ENCODE measurements at regions not wholly inside any gene's neighbourhood (a gene's known extent, or its start where the extent isn't known, plus 50 kb on each side); places are given as distances from the start of the nearest gene placed in this dataset.

DNA sequence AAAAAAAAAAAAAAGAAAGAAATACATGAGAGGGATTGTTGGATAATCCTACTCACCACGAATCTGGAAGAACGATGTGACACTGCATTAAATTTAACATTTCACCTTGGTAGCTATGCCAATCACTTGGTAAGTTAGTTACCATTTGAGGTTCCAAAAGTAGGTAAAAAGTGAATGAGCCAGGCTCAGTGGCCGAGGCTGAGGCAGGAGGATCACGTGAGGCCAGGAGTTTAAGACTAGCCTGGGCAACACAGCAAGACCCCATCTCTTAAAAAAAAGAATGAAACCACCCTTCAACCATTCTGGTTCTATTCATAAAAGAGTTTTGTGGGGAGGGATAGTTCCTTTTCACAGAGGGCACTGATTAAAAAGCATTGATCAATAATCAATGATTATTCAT, 133.6 kb downstream of the ADSS2 start:
- TF ChIP-seq SIN3A (IDR thresholded peaks at IDR 0.05; ENCODE audit: borderline replicate concordance, insufficient read depth, low read depth, low read length), result no peak
- TF ChIP-seq, protein P1, sequence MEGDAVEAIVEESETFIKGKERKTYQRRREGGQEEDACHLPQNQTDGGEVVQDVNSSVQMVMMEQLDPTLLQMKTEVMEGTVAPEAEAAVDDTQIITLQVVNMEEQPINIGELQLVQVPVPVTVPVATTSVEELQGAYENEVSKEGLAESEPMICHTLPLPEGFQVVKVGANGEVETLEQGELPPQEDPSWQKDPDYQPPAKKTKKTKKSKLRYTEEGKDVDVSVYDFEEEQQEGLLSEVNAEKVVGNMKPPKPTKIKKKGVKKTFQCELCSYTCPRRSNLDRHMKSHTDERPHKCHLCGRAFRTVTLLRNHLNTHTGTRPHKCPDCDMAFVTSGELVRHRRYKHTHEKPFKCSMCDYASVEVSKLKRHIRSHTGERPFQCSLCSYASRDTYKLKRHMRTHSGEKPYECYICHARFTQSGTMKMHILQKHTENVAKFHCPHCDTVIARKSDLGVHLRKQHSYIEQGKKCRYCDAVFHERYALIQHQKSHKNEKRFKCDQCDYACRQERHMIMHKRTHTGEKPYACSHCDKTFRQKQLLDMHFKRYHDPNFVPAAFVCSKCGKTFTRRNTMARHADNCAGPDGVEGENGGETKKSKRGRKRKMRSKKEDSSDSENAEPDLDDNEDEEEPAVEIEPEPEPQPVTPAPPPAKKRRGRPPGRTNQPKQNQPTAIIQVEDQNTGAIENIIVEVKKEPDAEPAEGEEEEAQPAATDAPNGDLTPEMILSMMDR (IDR thresholded peaks at IDR 0.05), result no peak

All from Panc1 (cell line).